Bronchial epithelial cell (primary cell): ENCODE measurements at regions not wholly inside any gene's neighbourhood (a gene's known extent, or its start where the extent isn't known, plus 50 kb on each side); places are given as distances from the start of the nearest gene placed in this dataset.

Experiments used
- DNase-seq: peaks from one replicate; pipeline ENCODE4 v3.0.0-alpha.2; 2010; ENCODE audit warnings: low read depth
- FAIRE-seq: peaks from 2 replicates; lab custom pipeline; 2011; peaks lifted over from hg19 to GRCh38; lab: Jason Lieb, UNC
- H3K27me3 ChIP-seq: 2 replicates; pipeline ENCODE4 v1.5.1; 2011; ENCODE audit warnings: low read length; ENCODE audit not compliant: control insufficient read depth, insufficient read depth
- H3K36me3 ChIP-seq: 2 replicates; pipeline ENCODE4 v1.5.1; 2011; ENCODE audit warnings: low read length; ENCODE audit not compliant: control insufficient read depth, insufficient read depth
- H3K4me3 ChIP-seq: 2 replicates; pipeline ENCODE4 v1.5.1; 2011; ENCODE audit warnings: mild to moderate bottlenecking, low read depth, low read length, control low read depth
- TF ChIP-seq, protein P1 (sequence below): IDR thresholded peaks from 2 replicates; pipeline ENCODE4 v1.5.1; 2011; ENCODE audit warnings: mild to moderate bottlenecking, moderate library complexity, low read length, control low read depth, inconsistent platforms; ENCODE audit not compliant: insufficient read depth, severe bottlenecking

DNA sequence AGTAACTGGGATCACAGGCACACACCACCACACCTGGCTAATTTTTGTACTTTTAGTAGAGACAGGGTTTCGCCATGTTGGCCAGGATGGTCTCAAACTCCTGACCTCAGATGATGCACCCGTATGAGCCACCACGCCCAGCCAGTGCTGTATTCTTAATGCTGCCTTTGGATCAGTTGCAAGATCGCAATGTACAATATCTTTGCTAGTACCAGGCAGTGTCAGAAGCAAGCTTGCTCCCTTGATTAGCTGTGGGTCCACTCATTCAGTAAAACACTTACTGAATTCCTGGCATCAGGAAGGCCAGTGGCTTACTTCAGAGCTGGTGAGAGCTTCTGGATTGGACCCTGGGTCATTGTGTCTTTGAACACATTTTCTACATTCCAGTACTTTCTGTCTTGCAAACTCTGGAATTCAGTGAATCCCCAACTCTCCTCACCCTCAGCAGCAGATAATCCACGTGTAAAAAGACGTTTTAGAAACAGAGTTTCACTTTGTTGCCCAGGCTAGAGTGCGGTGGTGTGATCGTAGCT lies 1183.7 kb downstream of the AACS start:
- Histone ChIP-seq H3K36me3 (no peaks in the 10 kb centered on the region), H3K27me3 (no peaks in the 10 kb centered on the region), H3K4me3 (no peak overlapping the region)
- DNase-seq (no peak), FAIRE-seq (no peak)
- TF ChIP-seq, protein P1, sequence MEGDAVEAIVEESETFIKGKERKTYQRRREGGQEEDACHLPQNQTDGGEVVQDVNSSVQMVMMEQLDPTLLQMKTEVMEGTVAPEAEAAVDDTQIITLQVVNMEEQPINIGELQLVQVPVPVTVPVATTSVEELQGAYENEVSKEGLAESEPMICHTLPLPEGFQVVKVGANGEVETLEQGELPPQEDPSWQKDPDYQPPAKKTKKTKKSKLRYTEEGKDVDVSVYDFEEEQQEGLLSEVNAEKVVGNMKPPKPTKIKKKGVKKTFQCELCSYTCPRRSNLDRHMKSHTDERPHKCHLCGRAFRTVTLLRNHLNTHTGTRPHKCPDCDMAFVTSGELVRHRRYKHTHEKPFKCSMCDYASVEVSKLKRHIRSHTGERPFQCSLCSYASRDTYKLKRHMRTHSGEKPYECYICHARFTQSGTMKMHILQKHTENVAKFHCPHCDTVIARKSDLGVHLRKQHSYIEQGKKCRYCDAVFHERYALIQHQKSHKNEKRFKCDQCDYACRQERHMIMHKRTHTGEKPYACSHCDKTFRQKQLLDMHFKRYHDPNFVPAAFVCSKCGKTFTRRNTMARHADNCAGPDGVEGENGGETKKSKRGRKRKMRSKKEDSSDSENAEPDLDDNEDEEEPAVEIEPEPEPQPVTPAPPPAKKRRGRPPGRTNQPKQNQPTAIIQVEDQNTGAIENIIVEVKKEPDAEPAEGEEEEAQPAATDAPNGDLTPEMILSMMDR: no peak

- FAIRE-seq (no peak), DNase-seq (no peak)
- no peaks in the 10 kb centered on the region for H3K36me3 ChIP-seq
- no peak overlapping the region for H3K4me3 ChIP-seq
- H3K27me3 ChIP-seq: no peaks in the 10 kb centered on the region
- TF ChIP-seq, protein P1: no peak
Measured at GRCh38 chr12:126258190-126258589, 1193.0 kb downstream of the AACS start.

DNA sequence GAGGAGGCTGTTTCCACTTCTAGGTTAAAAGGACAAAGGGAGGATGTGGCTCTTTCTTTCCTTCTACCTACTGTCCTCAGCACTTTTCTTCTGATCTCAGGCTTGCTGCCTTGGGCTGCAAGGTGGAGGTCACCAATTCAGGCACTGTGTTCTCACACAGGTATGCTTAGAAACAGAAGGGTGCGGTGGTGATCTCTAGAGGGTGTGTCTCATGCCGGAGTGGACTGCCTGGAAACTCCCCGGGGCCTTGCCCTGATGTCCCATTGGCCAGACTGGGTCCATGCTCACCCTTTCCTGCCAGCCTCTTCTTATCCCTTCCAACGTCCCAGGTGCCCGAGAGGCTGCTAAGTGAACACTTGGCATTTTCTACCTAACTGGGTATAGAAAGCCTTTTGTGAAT lies 1197.6 kb downstream of the AACS start:
- Histone ChIP-seq H3K36me3 (no peaks in the 10 kb centered on the region), H3K4me3 (no peak overlapping the region), H3K27me3 (no peaks in the 10 kb centered on the region)
- no peak for DNase-seq
- TF ChIP-seq, protein P1: no peak
- FAIRE-seq: no peak

- no peak for DNase-seq
- TF ChIP-seq, protein P1: no peak
- Histone ChIP-seq H3K27me3 (no peaks in the 10 kb centered on the region), H3K4me3 (no peak overlapping the region), H3K36me3 (no peaks in the 10 kb centered on the region)
- FAIRE-seq: no peak
Measured at GRCh38 chr12:126268222-126268621, 1203.0 kb downstream of the AACS start.

DNA sequence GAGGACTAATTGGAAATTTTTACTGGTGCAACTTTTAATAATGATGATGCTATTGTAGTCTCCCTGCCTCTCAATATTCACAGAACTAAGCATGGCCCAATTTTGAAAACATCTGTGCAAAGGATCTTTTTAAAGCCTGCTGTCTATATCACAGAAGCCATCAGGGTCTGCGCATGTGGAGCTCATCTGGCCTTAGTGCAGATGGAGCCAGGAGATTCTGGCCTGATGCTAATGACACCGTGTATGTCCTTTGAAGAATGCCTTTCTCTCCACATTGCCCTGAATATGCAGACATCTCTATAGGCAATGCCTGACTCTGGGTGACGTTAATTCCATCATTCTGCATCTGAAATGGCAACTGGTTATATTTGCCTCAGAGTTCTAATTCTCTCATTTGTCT lies 1205.9 kb downstream of the AACS start:
- no peak for DNase-seq
- Histone ChIP-seq H3K27me3 (no peaks in the 10 kb centered on the region), H3K4me3 (no peak overlapping the region), H3K36me3 (no peaks in the 10 kb centered on the region)
- TF ChIP-seq, protein P1: no peak
- FAIRE-seq: no peak

DNA sequence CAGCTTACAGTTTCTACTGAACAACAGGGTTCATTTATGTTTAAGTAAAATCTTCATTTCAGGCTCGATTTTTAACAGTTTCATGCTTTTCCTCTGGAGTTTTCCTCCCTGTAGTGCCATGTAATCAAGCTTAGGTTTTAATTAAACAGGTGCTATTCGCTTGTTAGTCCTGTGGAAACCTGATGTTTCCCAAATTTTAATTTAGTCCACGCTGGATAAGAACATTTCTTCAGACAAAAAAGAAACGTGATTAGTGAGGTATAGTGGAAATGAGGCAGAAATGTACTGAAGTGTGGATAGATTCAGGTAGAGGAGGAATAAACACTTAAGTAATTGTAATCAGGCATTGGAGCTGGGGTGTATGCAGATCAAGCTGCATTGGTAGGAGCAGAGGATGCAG lies 1217.5 kb downstream of the AACS start:
- H3K4me3 ChIP-seq: no peak overlapping the region
- DNase-seq (no peak), FAIRE-seq (no peak)
- TF ChIP-seq, protein P1: no peak
- H3K36me3 ChIP-seq: no peaks in the 10 kb centered on the region
- H3K27me3 ChIP-seq: no peaks in the 10 kb centered on the region
